GM23338 (cell line): ENCODE measurements at regions not wholly inside any gene's neighbourhood (a gene's known extent, or its start where the extent isn't known, plus 50 kb on each side); places are given as distances from the start of the nearest gene placed in this dataset.

Source experiments
- ATAC-seq: fragments of 200-7000 bp; cut with Tn5 transposase; 3 replicates; pipeline ENCODE4 v1.9.1; 2020
- DNase-seq: peaks from one replicate; pipeline ENCODE4 v3.0.0-alpha.2; 2015; ENCODE audit warnings: low spot score
- H2AFZ ChIP-seq: fragments of 200-600 bp; sonication (generic); 2 replicates; pipeline ENCODE4 v1.8.0; 2016; ENCODE audit warnings: antibody characterized with exemption, mild to moderate bottlenecking, moderate library complexity
- H3F3A ChIP-seq: fragments of 200-600 bp; sonication (generic); replicated peaks from 2 replicates; pipeline ENCODE4 v1.8.0; 2017; ENCODE audit warnings: antibody characterized with exemption, mixed run types, low read depth
- H3K27ac ChIP-seq: fragments of 200-600 bp; sonication (generic); 2 replicates; pipeline ENCODE4 v1.6.1; 2016; ENCODE audit warnings: low read depth
- H3K27me3 ChIP-seq: fragments of 200-600 bp; sonication (generic); 2 replicates; pipeline ENCODE4 v1.8.0; 2016; ENCODE audit warnings: mild to moderate bottlenecking, mixed run types, moderate library complexity; ENCODE audit not compliant: insufficient read depth
- H3K36me3 ChIP-seq: fragments of 200-600 bp; sonication (generic); 2 replicates; pipeline ENCODE4 v1.8.0; 2016; ENCODE audit warnings: mild to moderate bottlenecking; ENCODE audit not compliant: insufficient read depth
- H3K4me1 ChIP-seq: fragments of 200-600 bp; sonication (generic); 2 replicates; pipeline ENCODE4 v1.8.0; 2016; ENCODE audit warnings: mild to moderate bottlenecking, moderate library complexity; ENCODE audit not compliant: insufficient read depth
- H3K4me2 ChIP-seq: fragments of 200-600 bp; sonication (generic); 2 replicates; pipeline ENCODE4 v1.7.1; 2017; ENCODE audit warnings: mixed run types
- H3K4me3 ChIP-seq: fragments of 200-600 bp; sonication (generic); 2 replicates; pipeline ENCODE4 v1.6.1; 2016; ENCODE audit warnings: mixed run types
- H3K79me2 ChIP-seq: fragments of 200-600 bp; sonication (generic); replicated peaks from 2 replicates; pipeline ENCODE4 v1.8.0; 2017; ENCODE audit warnings: mild to moderate bottlenecking; ENCODE audit not compliant: insufficient read depth
- H3K9me2 ChIP-seq: fragments of 200-600 bp; sonication (generic); 2 replicates; pipeline ENCODE4 v1.8.0; 2017; ENCODE audit not compliant: insufficient read depth
- H4K20me1 ChIP-seq: fragments of 200-600 bp; sonication (generic); replicated peaks from 2 replicates; pipeline ENCODE4 v1.8.0; 2017; ENCODE audit warnings: mild to moderate bottlenecking; ENCODE audit not compliant: insufficient read depth
- H3K27ac Mint-ChIP-seq: 2 replicates; pipeline ENCODE4 v1.8.0; 2020; ENCODE audit warnings: inconsistent platforms, mild to moderate bottlenecking, moderate library complexity, mixed read lengths
- H3K27me3 Mint-ChIP-seq: 3 replicates; pipeline ENCODE4 v1.8.0; 2022; ENCODE audit warnings: low read depth, mild to moderate bottlenecking, moderate library complexity, mixed read lengths, inconsistent platforms; ENCODE audit not compliant: insufficient read depth, poor library complexity
- H3K36me3 Mint-ChIP-seq: 3 replicates; pipeline ENCODE4 v1.8.0; 2021; ENCODE audit warnings: low read depth, mild to moderate bottlenecking, inconsistent platforms, moderate library complexity, mixed read lengths
- H3K4me1 Mint-ChIP-seq: 3 replicates; pipeline ENCODE4 v1.8.0; 2020; ENCODE audit warnings: mild to moderate bottlenecking, inconsistent platforms, mixed read lengths
- H3K4me3 Mint-ChIP-seq: 3 replicates; pipeline ENCODE4 v1.8.0; 2021; ENCODE audit warnings: moderate library complexity, mild to moderate bottlenecking, inconsistent platforms, mixed read lengths
- H3K9me3 Mint-ChIP-seq: 3 replicates; pipeline ENCODE4 v1.8.0; 2020; ENCODE audit warnings: moderate library complexity, mild to moderate bottlenecking, inconsistent platforms, mixed read lengths
- CREB1 ChIP-seq: fragments of 250-450 bp; sonication (Bioruptor Pico); IDR thresholded peaks from 2 replicates; pipeline ENCODE4 v1.5.0; 2020; ENCODE audit warnings: low read depth, mild to moderate bottlenecking, moderate library complexity
- ETS1 ChIP-seq: IDR thresholded peaks from 2 replicates; pipeline ENCODE4 v1.6.1; 2016; ENCODE audit warnings: antibody characterized with exemption
- EZH2 ChIP-seq: fragments of 200-600 bp; sonication (generic); IDR thresholded peaks from one replicate; pipeline ENCODE4 v1.8.0; 2017; ENCODE audit warnings: antibody characterized with exemption, mild to moderate bottlenecking, low read depth; ENCODE audit not compliant: unreplicated experiment
- NANOG ChIP-seq: IDR thresholded peaks from 2 replicates; pipeline ENCODE4 v1.6.1; 2016; ENCODE audit warnings: antibody characterized with exemption, borderline replicate concordance
- POLR2AphosphoS5 ChIP-seq: IDR thresholded peaks from 2 replicates; pipeline ENCODE4 v1.6.1; 2016; ENCODE audit warnings: antibody characterized with exemption, low read depth
- ZNF114 ChIP-seq: fragments of 250-450 bp; sonication (Bioruptor Pico); IDR thresholded peaks from 2 replicates; pipeline ENCODE4 v1.5.0; 2020; ENCODE audit warnings: mild to moderate bottlenecking, moderate library complexity
- ZNF462 ChIP-seq: fragments of 250-450 bp; sonication (Bioruptor Pico); IDR thresholded peaks from 2 replicates; pipeline ENCODE4 v1.5.0; 2020; ENCODE audit warnings: mild to moderate bottlenecking, moderate library complexity

GRCh38 chr2:59383473-59383872 is 1142.3 kb upstream of the FANCL start (continued):
- TF ChIP-seq ZNF462 (no peak), ZNF114 (CRISPR knock-in tag) (no peak), CREB1 (CRISPR knock-in tag) (no peak), EZH2 (no peak)

GRCh38 chr2:59378127-59378526 is 1137.0 kb upstream of the FANCL start:
- no peaks in the 10 kb centered on the region for H3K79me2 ChIP-seq
- Mint-ChIP-seq H3K4me3 (no peak overlapping the region), H3K27me3 (no peaks in the 10 kb centered on the region), H3K36me3 (peaks cover 2% of the 10 kb centered on the region; the same call in 1 of the 3 replicates), H3K9me3 (no peaks in the 10 kb centered on the region), H3K4me1 (peaks cover 4% of the 10 kb centered on the region; the same call in 2 of the 3 replicates), H3K27ac (no peak overlapping the region)
- no peaks in the 10 kb centered on the region for H3K36me3 ChIP-seq
- H3K4me3 ChIP-seq = no peak overlapping the region
- peaks cover 4% of the 10 kb centered on the region; the same call in 1 of the 2 replicates for H3K9me2 ChIP-seq
- no peaks in the 10 kb centered on the region for H3K27me3 ChIP-seq
- H3K27ac ChIP-seq = no peak overlapping the region
- H3F3A ChIP-seq = no peaks in the 10 kb centered on the region
- no peak for DNase-seq
- ATAC-seq = no peak
- H2AFZ ChIP-seq = no peak overlapping the region
- no peak overlapping the region for H3K4me2 ChIP-seq
- H3K4me1 ChIP-seq = peaks cover 2% of the 10 kb centered on the region; the same call in 1 of the 2 replicates
- no peaks in the 10 kb centered on the region for H4K20me1 ChIP-seq
- TF ChIP-seq NANOG (no peak), ZNF462 (no peak), ETS1 (no peak), POLR2AphosphoS5 (no peak)
